ENCODE measurements at regions not wholly inside any gene's neighbourhood (a gene's known extent, or its start where the extent isn't known, plus 50 kb on each side); places are given as distances from the start of the nearest gene placed in this dataset.

DNA sequence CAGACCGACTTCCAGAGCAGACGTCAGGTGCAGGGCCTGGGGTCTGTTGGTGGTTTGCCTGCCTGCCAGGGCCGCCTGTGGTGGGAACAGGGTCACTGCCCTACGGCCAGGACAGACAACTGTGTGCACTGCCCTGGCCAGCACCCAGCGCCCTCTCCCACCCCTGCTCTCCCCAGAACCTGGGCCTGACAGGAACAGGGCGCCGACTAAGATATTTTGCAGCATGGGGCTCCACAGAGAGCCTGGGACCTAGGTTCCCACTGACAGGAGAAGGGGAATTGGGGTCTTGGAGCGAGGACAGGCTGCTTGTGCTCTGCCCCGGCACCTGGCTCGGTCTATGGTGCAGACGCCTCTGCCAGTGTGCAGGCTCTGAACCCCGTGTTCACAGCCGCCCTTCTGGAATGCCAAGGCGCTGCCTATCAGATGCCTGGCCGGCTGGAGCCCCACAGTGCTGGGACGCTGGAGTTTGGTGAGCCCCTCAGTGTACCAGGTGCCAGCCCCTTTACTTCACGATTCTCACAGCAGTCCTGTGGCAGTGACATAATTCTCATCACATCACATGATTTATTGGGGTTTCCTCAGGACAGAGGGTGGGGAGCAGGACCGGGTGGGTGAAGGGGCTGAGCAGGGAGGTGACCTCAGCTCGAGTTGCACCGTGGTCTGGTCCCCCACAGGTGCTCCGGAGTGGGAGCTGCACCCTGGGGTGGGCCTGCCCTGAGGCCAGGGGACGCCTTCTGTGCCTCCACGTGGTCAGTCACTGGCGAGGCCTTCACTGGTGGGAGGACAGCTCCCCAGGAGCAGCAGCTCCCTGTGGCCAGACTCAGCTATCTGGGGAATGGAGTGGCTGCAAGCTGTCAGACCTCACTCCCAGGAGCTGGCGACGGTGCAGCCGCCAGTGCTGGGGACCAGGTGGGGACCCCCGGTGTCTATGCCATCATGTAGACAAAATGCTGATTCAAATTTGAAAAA, 113.8 kb upstream of the LRPAP1 start:
- TF ChIP-seq EZH2 (optimal IDR thresholded peaks at IDR 0.05; ENCODE audit: low read depth, low read length) (no peak), EZH2phosphoT487 (IDR thresholded peaks at IDR 0.05; ENCODE audit: low read length) (no peak)
- TF ChIP-seq, protein P1, sequence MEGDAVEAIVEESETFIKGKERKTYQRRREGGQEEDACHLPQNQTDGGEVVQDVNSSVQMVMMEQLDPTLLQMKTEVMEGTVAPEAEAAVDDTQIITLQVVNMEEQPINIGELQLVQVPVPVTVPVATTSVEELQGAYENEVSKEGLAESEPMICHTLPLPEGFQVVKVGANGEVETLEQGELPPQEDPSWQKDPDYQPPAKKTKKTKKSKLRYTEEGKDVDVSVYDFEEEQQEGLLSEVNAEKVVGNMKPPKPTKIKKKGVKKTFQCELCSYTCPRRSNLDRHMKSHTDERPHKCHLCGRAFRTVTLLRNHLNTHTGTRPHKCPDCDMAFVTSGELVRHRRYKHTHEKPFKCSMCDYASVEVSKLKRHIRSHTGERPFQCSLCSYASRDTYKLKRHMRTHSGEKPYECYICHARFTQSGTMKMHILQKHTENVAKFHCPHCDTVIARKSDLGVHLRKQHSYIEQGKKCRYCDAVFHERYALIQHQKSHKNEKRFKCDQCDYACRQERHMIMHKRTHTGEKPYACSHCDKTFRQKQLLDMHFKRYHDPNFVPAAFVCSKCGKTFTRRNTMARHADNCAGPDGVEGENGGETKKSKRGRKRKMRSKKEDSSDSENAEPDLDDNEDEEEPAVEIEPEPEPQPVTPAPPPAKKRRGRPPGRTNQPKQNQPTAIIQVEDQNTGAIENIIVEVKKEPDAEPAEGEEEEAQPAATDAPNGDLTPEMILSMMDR (IDR thresholded peaks at IDR 0.05; ENCODE audit: low read length): no peak
